NCI-H1092 (cell line): ENCODE measurements at regions not wholly inside any gene's neighbourhood (a gene's known extent, or its start where the extent isn't known, plus 50 kb on each side); places are given as distances from the start of the nearest gene placed in this dataset.

ENCODE experiments used
- DNase-seq: peaks from one replicate; lab custom pipeline; 2025; lab: John Stamatoyannopoulos, UW

GRCh38 chr9:1429297-1429696 lies 379.1 kb downstream of the DMRT2 start:
- no peak for DNase-seq

DNA sequence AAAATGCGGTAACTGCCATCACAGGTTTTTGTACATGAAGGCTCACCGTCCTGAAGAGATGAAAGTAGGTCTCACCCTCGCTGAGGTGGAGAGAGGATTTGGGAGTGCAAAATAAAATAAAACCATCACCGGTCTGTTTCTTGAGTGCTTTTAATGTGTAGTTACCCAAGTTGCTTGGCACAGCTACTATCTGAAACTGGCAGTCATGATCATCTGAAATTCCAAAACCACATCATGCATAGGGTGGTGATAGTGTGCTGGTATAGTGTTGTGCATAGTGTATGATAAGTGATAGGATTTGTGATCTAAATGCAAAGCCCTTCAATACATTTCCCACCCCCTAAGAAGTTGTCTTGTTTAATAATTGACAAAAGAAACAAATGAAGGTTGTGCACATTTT lies 381.3 kb downstream of the DMRT2 start:
- no peak for DNase-seq

- DNase-seq, result no peak
These were observed 384.1 kb downstream of the DMRT2 start for GRCh38 chr9:1434052-1434767.

- no peak for DNase-seq
These were observed 384.7 kb downstream of the DMRT2 start for GRCh38 chr9:1434811-1435210.

GRCh38 chr9:1440256-1440655 lies 390.1 kb downstream of the DMRT2 start:
- no peak for DNase-seq

DNA sequence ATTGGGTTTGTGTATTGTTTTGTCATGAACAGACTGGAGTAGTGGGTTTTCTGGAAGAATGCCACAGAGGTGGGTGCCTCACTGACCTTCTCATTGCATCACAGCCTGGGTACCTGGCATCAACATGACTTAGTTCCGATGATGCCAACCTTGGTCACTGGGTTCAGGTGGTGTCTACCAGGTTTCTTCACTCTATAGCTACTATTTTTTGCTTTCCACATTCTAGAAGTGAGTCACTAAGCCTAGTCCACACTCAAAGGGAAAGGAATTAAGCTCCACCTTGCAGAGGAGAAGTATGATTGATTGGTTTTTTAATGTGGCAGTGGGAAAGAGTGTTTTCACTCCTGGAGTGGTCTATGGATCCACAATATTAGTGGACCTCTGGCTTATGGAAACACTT lies 391.9 kb downstream of the DMRT2 start:
- no peak for DNase-seq

GRCh38 chr9:1443450-1443849 lies 393.3 kb downstream of the DMRT2 start:
- DNase-seq, result no peak

GRCh38 chr9:1446671-1447070 lies 396.5 kb downstream of the DMRT2 start:
- DNase-seq, result no peak

- DNase-seq, result no peak
These were observed 403.5 kb downstream of the DMRT2 start for GRCh38 chr9:1453636-1454035.

DNA sequence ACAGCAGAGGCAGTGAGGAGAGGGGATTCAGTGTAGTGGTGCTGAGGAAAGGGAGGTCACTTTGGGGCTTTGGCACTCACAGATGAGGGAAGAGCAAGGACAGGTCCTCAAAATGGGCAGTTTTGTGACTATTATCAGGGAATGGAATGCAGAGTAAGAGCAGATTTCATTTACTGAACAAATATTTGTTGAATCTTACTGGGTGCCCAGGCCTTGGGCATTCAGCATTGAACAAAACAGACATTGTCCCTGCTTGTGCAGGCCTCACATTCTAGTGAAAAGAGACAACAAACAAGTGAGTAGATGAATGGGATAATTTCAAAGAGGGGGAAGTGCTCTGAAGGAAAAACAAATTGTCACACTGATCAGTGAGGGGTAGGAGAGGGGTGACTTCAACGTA lies 404.1 kb downstream of the DMRT2 start:
- no peak for DNase-seq

- no peak for DNase-seq
These were observed 404.6 kb downstream of the DMRT2 start for GRCh38 chr9:1454616-1455347.

- DNase-seq, result no peak
These were observed 405.6 kb downstream of the DMRT2 start for GRCh38 chr9:1455766-1456165.

DNA sequence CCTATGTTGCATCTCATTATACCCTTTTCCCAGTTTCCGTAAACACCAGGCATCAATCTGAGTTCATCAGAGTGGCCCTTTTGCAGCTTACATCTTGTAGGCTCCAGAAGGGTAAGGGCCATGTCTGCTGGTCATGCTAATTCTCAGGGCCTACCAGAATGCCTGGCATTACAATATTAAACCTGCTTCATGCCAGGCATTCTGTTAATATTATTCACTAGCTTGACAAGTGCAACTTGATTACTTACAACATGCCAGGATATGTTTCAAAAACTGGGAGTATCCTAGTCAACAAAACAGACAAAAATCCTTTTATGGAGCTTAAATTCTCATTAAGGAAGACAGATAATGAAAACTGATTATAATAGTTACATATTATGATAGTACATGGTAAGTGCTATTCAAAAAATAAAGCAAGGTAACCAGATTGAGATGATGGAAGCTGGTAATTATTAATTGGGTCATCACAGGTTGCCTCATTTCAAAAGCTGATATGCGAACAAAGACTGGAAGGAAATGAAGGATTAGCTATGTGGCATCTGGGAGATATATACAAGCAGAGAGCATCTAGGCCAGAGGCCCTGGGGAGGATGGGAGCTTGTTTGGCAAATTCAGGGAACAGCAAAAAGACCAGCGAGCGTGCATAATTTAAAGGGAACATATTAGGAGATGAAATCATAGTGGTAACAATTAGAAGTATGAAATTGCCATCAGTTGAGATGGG lies 406.3 kb downstream of the DMRT2 start:
- DNase-seq, result no peak

GRCh38 chr9:1457460-1457859 lies 407.3 kb downstream of the DMRT2 start:
- no peak for DNase-seq

GRCh38 chr9:1458503-1458902 lies 408.3 kb downstream of the DMRT2 start:
- DNase-seq, result no peak

DNA sequence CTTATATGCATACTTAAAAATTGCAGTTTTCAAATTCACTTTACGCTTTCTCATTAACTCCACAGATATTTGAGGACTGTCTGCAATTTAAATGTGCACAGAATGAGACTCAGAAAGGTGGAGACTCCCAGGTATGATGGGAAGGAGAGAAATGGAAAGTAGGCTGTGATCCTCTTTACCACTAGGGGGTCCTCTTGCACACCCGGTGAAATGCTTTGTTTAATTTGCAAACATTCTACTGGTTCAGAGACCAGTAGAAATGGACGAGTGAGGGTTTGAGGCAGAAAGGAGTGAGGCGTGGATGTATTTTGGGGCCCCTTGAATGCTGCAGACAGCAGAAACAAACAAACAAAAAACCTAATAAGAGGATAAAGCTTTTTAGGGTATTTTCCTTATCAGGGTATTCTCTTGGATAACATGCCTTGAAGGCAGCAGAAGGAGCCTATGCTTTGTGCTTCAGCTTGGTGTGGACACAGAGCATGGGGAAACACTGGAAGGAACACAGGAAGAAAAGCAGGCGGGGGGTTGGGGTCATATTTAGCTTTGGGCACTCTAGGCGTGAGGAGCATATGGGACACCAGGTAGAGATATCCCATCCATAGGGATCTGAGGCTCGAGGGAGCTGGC lies 410.1 kb downstream of the DMRT2 start:
- no peak for DNase-seq

GRCh38 chr9:1461812-1462211 lies 411.7 kb downstream of the DMRT2 start:
- no peak for DNase-seq

DNA sequence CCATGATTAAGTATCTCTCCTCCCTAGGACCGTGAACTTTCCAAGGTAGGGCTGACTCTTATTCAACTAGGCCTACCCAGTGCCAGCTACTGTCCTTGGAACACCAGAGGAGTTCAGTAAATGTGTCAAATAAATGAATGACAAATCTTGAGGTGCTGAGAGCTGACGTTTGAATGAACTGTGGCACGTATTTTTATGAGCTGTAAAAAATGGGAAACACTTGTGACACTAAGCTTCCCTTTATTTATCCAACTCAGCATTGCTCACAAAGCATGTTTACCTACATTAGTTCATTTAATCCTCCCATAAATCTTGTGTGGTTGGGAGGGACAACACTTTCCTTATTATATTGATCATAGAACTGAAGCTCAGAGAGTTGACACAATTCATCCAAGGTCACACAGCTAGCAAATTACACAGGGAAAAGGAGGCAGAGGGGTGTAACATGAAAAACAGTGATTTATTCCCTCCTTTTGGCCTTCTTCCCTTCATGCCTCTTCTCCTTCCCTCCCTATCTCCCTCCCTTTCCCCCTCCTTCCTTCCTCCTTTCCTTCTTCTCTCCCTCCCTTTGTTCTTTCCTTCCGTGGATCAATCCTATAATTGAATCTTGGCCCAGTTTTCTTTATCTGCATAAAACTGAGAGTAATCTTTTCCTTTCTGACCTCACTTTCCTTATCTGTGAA lies 412.6 kb downstream of the DMRT2 start:
- DNase-seq, result no peak

DNA sequence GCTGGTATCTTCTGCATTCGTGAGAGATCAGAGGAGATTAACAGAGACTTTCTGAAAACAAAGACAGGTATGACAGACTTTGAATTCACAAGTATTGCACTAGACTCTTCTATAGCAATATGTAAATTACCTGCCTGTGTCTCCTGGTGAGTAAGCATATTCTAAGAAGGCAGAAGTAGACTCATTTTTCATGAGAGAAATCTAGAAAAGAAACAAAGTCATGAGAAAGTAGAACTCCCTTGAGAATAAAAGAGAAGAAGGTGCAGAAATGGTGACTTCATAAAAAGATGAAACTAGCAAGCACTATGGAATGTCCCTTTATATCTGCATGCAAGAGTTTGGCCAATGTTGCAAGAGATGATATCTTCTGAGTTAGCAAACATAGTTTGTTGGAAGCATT lies 419.8 kb downstream of the DMRT2 start:
- DNase-seq, result no peak

DNA sequence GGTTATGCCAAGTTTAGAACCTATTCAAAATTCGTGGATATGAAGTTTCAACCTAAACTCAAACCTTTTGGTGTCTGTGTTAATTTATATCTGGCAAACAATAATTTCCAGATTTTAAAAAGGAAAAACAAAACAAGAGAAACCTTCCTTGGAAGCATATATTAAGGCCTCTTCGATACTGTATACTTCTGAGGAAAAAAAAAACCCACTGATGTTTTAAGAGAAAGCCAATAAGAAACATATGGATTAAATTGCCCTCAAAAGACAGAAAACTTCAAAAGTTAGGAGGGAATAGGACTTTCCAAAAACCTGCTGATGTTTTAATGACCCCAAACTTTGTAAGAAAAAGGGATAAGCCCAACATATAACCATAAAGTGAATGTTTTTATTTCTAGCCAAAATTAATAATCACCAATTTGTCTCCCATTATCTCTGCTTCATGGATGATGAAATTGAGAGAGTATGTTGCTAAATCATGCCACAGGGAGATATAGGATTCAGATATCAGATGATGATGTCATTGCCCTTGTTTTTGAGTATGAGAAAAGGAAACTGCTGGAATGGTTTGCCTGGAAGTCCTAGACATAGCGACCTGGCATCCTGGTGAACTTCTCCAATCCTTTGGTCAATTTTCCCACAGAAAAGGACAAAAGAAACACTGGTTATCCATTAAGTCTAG lies 423.9 kb downstream of the DMRT2 start:
- DNase-seq, result no peak

- no peak for DNase-seq
These were observed 424.5 kb downstream of the DMRT2 start for GRCh38 chr9:1474671-1475070.
